ENCODE measurements at regions not wholly inside any gene's neighbourhood (a gene's known extent, or its start where the extent isn't known, plus 50 kb on each side); places are given as distances from the start of the nearest gene placed in this dataset.

DNA sequence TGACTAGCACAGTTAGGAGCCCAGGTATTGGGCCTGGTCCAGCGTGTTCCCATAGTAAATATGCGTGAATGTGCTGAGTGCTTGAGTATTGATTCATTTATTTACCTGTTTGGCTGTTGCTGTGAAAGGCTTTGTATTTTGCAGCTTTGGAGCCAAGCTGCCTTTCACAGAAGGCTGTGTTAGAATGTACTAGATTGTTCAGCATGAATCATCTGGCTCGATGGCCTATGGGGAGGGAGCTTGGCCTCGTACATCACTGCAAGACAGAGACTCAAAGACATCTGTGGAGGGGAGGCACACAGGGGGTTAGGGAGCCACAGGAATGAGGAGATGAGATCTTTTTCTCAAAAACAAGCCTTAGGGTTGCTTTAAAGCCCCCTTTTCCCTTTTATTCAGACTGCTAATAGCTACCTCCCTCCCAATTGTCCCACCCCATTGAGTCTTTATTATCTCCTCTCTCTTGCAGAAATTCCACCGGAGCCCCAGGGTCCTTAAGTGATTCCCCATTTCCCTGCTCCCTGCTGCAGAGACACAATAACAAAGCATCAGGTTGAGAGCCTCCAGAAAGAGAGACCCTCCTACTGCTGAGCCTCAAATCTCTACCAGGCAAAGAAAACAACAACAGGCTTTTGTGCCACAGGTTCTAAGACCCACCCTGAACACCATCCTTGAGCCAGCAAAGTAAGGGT is 307.2 kb downstream of the ABCC12 start:
- H3K79me2 ChIP-seq (ENCODE audit: insufficient read depth) = no peaks in the 10 kb centered on the region
- no peaks in the 10 kb centered on the region for H3K9me2 ChIP-seq (ENCODE audit: insufficient read depth)
- no peak overlapping the region for H2AFZ ChIP-seq
- H3K4me3 ChIP-seq = no peak overlapping the region
- H3K36me3 ChIP-seq (ENCODE audit: low read depth) = no peaks in the 10 kb centered on the region
- in situ Hi-C loops (cut with MboI) = no loop called here
- H3K9ac ChIP-seq = no peak overlapping the region
- H3K27ac ChIP-seq = no peak overlapping the region
- H4K20me1 ChIP-seq (ENCODE audit: insufficient read depth) = no peaks in the 10 kb centered on the region
- H3F3A ChIP-seq (ENCODE audit: insufficient read depth) = no peaks in the 10 kb centered on the region
- DNase-seq = peak; percentile 33
- 6 to 7% methylated on average over 5 of the region's 5 CpGs for WGBS, 2 experiments (ENCODE audit: low coverage in 1 of 2, low lambda C conversion rate in 2 of 2, missing lambda C conversion rate in 2 of 2)
- H3K4me1 ChIP-seq (ENCODE audit: insufficient read depth) = no peaks in the 10 kb centered on the region
- H3K4me2 ChIP-seq (ENCODE audit: unreplicated experiment) = no peak overlapping the region
- no peaks in the 10 kb centered on the region for H3K27me3 ChIP-seq (replicated peaks; ENCODE audit: insufficient read depth)
- H3K9me3 ChIP-seq (ENCODE audit: low read depth) = no peaks in the 10 kb centered on the region
- no peak for TF ChIP-seq EZH2phosphoT487 (IDR thresholded peaks at IDR 0.05; ENCODE audit: insufficient read depth, low read depth)
- TF ChIP-seq EZH2 (IDR thresholded peaks at IDR 0.05; ENCODE audit: insufficient read depth, poor library complexity, severe bottlenecking) = no peak

DNA sequence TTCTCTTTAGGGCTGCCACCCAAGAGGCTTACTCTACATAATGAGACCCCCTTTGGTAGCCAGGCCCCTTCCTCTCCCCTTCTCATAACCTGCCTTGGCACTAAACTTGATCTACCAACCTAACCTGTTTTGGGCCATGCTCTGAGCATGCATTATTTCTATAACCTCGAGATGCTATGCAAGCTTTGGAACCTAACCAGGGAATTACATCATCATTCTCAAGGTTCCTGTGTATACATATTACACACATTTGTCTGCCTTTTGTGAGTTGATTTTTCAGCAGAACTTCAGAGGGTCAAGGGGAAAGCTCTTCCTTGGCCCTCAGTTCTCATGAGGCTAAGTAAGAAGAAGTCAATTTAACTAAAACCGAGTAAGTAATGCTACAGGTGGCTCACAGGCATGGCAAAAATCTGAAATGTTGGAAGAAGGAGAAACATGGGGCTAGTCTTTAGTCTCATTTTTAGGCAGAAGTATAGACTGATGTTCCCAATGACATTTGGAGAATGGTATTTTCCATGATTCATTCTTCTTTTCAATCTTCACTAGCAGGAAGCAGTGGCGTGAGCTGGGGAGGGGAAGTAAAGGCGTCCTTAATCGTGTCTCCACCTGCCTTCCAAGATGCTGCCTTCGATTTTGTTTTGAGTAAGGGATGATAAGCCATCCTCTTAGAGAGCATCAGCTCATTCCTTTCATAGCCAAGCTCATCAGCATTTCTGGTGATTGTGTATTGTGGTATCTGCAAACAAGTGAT is 308.4 kb downstream of the ABCC12 start:
- in situ Hi-C loops (cut with MboI) = no loop called here

DNA sequence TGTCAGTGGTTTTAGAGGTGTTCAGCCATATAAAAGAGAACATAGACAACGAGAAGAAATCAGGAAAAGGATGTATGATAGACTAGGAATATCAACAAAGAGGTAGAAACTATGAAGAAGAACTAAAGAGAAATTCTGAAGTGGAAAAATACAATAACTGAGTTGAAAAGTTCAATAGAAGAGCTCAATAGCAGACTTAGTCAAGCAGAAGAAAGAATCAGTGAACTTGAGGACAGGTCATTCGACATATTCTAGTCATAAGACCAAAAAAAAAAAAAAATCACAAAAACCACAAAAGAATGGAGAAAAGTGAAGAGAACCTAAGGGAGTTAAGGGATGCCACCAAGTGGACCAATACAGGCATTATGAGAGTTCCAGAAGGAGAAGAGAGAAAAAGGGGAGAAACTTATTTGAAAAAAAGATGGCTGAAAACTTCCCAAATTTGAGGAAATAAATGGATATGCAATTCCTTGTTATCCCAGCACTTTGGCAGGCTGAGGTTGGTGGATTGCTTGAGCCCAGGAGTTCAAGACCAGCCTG is 321.2 kb downstream of the ABCC12 start:
- H3K4me3 ChIP-seq = no peak overlapping the region
- no peaks in the 10 kb centered on the region for H3K9me3 ChIP-seq (ENCODE audit: low read depth)
- in situ Hi-C loops (cut with MboI) = no loop called here
- no peaks in the 10 kb centered on the region for H3K79me2 ChIP-seq (ENCODE audit: insufficient read depth)
- TF ChIP-seq EZH2phosphoT487 (IDR thresholded peaks at IDR 0.05; ENCODE audit: insufficient read depth, low read depth) (no peak), EZH2 (IDR thresholded peaks at IDR 0.05; ENCODE audit: insufficient read depth, poor library complexity, severe bottlenecking) (no peak)
- H3K4me2 ChIP-seq (ENCODE audit: unreplicated experiment) = no peak overlapping the region
- H3F3A ChIP-seq (ENCODE audit: insufficient read depth) = no peaks in the 10 kb centered on the region
- H3K9ac ChIP-seq = no peak overlapping the region
- DNase-seq = no peak
- H3K4me1 ChIP-seq (ENCODE audit: insufficient read depth) = no peaks in the 10 kb centered on the region
- H2AFZ ChIP-seq = no peak overlapping the region
- no peaks in the 10 kb centered on the region for H3K9me2 ChIP-seq (ENCODE audit: insufficient read depth)
- no peaks in the 10 kb centered on the region for H3K27me3 ChIP-seq (replicated peaks; ENCODE audit: insufficient read depth)
- 6 to 13% methylated on average over 2 of the region's 2 CpGs for WGBS, 2 experiments (ENCODE audit: low coverage in 1 of 2, low lambda C conversion rate in 2 of 2, missing lambda C conversion rate in 2 of 2)
- no peaks in the 10 kb centered on the region for H4K20me1 ChIP-seq (ENCODE audit: insufficient read depth)
- no peak overlapping the region for H3K27ac ChIP-seq
- no peaks in the 10 kb centered on the region for H3K36me3 ChIP-seq (ENCODE audit: low read depth)

More for the DNA sequence above, 308.4 kb downstream of the ABCC12 start:
- Histone ChIP-seq H2AFZ (no peak overlapping the region), H3K9me2 (ENCODE audit: insufficient read depth) (no peaks in the 10 kb centered on the region), H3K4me3 (no peak overlapping the region), H3K27me3 (replicated peaks; ENCODE audit: insufficient read depth) (no peaks in the 10 kb centered on the region), H3K4me1 (ENCODE audit: insufficient read depth) (no peaks in the 10 kb centered on the region), H3K4me2 (ENCODE audit: unreplicated experiment) (no peak overlapping the region), H3K36me3 (ENCODE audit: low read depth) (no peaks in the 10 kb centered on the region), H3K9ac (no peak overlapping the region), H3K79me2 (ENCODE audit: insufficient read depth) (no peaks in the 10 kb centered on the region), H4K20me1 (ENCODE audit: insufficient read depth) (no peaks in the 10 kb centered on the region), H3K27ac (no peak overlapping the region), H3F3A (ENCODE audit: insufficient read depth) (no peaks in the 10 kb centered on the region), H3K9me3 (ENCODE audit: low read depth) (no peaks in the 10 kb centered on the region)
- no peak for DNase-seq
- WGBS, 2 experiments (ENCODE audit: low coverage in 1 of 2, low lambda C conversion rate in 2 of 2, missing lambda C conversion rate in 2 of 2) = 32 to 51% methylated on average over 6 of the region's 6 CpGs
- TF ChIP-seq EZH2phosphoT487 (IDR thresholded peaks at IDR 0.05; ENCODE audit: insufficient read depth, low read depth) = no peak
- TF ChIP-seq EZH2 (IDR thresholded peaks at IDR 0.05; ENCODE audit: insufficient read depth, poor library complexity, severe bottlenecking) = no peak

DNA sequence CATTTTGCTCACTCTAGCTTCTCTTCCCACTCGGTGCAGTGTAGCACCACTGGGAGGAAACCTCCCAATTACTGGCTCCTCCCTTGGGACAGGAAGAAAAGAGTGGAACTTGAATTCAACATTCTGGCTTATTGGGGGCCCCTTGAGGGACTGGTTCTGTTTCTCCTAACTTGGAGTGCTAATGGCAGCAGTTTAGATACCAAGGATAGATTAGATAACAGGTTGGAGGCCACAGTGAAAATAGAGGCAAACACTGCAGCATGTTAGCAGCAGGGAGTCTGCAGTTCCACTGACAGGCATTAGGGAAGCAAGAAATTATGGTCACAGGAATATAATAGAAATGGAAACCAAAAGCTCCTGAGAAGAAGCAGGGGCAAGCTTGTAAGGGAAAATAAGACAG is 322.0 kb downstream of the ABCC12 start:
- no peaks in the 10 kb centered on the region for H3K36me3 ChIP-seq (ENCODE audit: low read depth)
- H3K9me3 ChIP-seq (ENCODE audit: low read depth) = no peaks in the 10 kb centered on the region
- H3K9me2 ChIP-seq (ENCODE audit: insufficient read depth) = no peaks in the 10 kb centered on the region
- no peaks in the 10 kb centered on the region for H3K4me1 ChIP-seq (ENCODE audit: insufficient read depth)
- no peaks in the 10 kb centered on the region for H4K20me1 ChIP-seq (ENCODE audit: insufficient read depth)
- H3K27ac ChIP-seq = no peak overlapping the region
- no peaks in the 10 kb centered on the region for H3K79me2 ChIP-seq (ENCODE audit: insufficient read depth)
- 45 to 48% methylated on average over 1 of the region's 1 CpG for WGBS, 2 experiments (ENCODE audit: low coverage in 1 of 2, low lambda C conversion rate in 2 of 2, missing lambda C conversion rate in 2 of 2)
- in situ Hi-C loops (cut with MboI) = no loop called here
- H3K9ac ChIP-seq = no peak overlapping the region
- no peak for TF ChIP-seq EZH2phosphoT487 (IDR thresholded peaks at IDR 0.05; ENCODE audit: insufficient read depth, low read depth)
- no peak overlapping the region for H2AFZ ChIP-seq
- H3K4me2 ChIP-seq (ENCODE audit: unreplicated experiment) = no peak overlapping the region
- H3K4me3 ChIP-seq = no peak overlapping the region
- no peaks in the 10 kb centered on the region for H3K27me3 ChIP-seq (replicated peaks; ENCODE audit: insufficient read depth)
- DNase-seq = no peak
- H3F3A ChIP-seq (ENCODE audit: insufficient read depth) = no peaks in the 10 kb centered on the region
